SIG-M5 treated with dmso at 0.1 percent for 504 hours (cell line): ENCODE measurements at regions not wholly inside any gene's neighbourhood (a gene's known extent, or its start where the extent isn't known, plus 50 kb on each side); places are given as distances from the start of the nearest gene placed in this dataset.
"Not testable (repeated sequence)": the region's sequence is repeated elsewhere in the genome, so short reads cannot be mapped to it uniquely, and the experiment has no call there.

ENCODE experiments used
- DNase-seq: peaks from one replicate; lab custom pipeline; 2025; ENCODE audit not compliant: unreplicated experiment; lab: John Stamatoyannopoulos, UW

DNA sequence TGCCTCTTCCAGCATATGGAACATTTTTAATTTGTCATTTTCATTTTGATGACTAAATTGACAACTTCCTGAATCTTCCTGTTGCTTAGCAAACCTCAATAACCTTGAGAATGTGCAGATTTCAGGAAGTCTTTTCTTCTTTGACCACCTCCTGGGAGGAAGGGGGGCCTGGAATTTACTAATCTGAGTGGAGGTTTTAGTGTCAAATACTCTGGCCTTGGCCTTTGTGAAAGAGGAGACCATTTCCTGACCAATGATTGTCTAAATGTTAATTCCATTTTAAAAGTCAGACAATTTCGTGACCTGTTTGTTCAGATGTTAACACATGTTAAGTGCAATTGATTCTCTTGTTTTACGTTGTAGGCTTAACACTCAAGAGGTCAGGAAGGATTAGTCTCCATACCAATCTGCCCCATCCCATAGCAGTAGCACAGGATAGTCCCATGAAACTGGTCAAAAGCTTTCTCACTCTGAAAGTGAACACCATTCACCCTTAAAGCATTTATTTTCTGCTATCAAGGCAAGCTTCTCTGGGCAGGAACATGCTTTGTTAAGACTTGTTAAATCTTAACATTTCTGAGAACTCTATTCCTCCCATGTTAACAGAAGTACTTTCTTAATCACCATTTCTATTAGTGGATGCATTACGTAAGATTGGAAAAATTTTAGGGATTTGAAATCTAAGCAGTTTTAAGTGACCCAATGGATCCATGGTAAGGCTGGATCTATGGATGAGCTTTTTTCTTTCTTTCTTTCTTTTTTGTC, 219.6 kb downstream of the RND3 start:
- no peak for DNase-seq

DNA sequence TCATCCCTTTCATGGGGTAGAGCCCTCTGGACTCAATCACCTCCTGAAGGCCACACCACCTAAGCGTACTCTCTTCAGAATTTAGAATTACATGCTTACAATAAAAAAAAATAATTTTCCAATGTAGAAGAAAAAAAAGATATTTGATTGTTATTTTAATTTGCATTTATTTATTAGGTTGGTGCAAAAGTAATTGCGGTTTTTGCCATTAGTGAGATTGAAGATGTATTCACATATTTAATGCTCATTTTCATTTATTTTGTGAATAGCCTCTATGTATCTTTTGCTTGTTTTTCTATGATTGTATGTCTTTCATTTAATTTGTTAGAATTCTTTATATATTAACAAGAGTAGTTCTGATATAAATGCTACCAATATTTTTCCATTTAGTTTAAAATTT, 220.5 kb downstream of the RND3 start:
- no peak for DNase-seq

GRCh38 chr2:150264442-150264841, 223.0 kb downstream of the RND3 start:
- no peak for DNase-seq

DNA sequence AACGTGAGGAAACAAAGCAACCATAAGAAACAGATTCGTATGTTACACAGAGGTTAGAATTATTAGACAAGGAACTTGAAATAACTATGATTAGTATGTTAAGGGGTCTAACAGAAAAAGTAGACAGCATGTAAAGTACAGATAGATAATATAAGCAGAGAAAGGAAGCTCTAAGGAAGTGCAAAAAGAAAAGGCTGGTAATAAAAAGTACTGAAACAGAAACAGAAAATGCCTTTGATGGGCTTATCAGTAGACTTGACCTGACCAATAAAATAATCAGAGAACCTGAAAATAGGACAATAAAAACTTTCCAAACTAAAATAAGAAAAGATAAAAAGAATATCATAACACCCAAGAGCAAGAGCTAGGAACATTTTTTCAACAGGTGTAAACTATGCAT, 225.8 kb downstream of the RND3 start:
- DNase-seq = no peak

DNA sequence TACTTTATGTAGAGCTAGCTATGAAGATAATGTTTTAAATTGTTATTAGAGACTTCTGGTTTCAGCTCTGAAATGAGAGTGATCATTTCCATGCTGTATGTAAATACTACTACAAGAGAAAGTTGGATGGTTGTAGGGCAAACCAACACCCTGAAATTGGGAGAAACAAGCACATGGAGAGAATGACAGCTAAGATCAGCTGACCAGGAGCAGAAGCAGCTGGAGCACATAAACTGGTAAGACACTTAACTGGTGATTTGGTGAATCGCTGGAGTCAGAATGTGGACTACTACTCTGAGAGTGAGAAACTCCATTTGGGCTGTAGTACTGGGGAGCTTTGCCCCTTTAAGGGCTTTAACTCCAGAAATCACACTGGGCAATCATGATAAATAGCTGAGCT, 226.8 kb downstream of the RND3 start:
- no peak for DNase-seq

- no peak for DNase-seq
These were observed 227.7 kb downstream of the RND3 start for GRCh38 chr2:150259746-150260145.

DNA sequence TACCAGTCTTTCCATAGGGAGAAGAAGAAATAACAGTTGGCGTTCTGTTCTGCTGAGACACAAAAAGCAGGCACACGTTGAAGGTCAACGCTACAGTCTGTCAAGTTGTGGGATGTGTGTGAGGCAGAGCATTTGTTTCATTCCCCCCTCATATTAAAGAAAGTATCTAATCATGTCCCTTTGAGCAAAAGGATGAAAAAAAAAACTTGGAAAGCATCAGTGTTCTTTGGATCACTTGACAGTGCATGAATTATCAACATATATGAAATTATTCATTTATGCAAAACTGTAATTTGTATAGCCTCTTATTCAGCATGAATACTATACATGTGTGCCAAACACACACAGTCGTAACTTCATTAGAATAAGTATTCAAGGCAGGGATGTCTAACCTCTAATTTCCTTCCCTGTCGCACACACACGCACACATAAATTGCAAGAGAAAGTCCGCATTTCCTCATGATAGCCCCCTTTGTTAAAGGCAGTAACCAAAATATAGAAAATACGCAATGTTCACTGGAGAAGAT, 228.6 kb downstream of the RND3 start:
- no peak for DNase-seq

- DNase-seq = no peak
These were observed 230.7 kb downstream of the RND3 start for GRCh38 chr2:150256736-150257135.

GRCh38 chr2:150255528-150255927, 231.9 kb downstream of the RND3 start:
- no peak for DNase-seq

- not testable (repeated sequence) for DNase-seq
These were observed 237.7 kb downstream of the RND3 start for GRCh38 chr2:150249735-150250134.

GRCh38 chr2:150247481-150247880, 240.0 kb downstream of the RND3 start:
- DNase-seq = no peak

DNA sequence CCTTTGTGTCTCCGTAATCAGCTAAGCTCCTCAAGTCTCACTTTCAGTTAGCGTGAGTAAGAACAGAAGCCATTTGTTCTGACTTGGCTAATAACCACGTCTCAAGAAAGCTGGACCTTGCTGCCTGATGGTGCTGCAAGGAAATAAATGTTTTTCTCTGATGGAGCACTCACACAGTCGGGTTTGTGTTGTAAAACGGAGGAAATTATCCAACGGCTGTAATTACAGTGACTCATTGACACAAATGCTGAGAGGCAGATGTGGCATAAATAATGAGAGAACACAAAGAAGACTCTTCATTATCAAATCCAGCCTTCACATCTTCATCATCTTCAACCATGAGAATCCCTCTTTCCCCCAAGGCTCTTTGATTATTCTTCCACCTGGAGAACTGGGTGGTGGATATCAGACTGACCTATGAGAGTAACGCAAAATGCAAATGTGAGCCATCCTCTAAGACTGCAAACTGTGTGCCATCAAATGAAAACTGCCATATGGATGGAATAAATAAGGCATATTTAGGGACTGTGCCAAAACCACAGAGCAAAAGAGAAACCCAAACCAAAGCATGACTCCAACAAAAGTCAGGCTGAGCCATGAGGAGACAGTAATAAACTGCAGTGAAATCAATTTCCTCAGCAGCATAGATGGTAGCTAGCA, 252.6 kb downstream of the RND3 start:
- DNase-seq = no peak

- no peak for DNase-seq
These were observed 254.6 kb downstream of the RND3 start for GRCh38 chr2:150232871-150233270.

DNA sequence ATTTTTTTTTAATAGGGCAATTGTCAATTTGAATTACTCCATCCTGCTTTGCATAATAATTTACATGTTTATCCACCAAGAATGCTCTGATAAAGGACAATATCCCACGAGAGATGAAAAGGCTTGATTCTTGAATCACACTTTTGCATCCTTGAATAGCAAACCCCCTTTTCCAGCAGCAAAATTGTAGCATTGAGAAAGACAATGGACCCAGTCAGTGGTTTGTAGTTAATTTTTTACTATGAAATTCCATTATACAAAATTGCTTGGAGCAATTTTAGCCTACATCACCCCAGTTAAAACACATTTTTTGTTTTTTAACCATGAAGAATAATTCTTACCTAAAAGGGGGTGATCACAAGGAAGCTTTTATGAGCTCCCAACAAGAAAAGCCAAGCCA, 255.1 kb downstream of the RND3 start:
- no peak for DNase-seq

DNA sequence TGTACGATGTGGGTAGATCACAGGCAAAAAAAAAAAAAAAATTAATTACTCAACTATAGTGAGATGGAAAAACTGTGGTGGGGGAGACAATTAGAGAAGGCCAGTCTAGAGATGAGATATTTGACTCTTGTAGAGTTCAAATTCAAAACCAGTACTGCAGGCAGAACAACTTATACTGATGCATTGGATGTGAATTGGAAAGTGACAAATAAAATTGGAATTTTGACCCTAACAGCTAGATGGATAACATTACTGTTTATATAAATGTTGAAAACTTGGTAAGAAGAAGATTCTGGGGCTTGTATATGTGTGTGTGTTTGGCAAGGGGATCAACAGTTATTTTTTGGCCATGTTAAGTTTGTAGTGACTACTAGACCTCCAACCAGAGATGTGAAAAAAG, 256.9 kb downstream of the RND3 start:
- no peak for DNase-seq

DNA sequence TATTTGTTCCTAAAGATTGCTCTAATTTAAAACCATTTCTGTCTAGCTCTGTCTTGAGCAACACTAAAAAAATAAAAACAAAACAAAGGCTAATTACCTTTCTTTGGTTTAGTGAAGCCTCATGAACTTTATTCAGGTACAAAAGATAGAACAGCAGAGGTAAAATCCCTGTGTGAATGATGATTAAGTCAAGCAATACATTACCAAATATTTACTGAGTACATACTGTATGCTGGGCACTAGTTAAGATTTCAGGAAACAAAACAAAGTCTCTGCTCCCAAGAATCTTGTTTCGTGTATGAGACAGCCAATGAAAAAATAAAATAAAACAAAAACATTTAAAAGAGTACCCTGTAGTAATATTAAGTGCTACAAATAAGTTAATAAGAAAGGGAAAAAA, 257.5 kb downstream of the RND3 start:
- DNase-seq = no peak

GRCh38 chr2:150228936-150229335, 258.5 kb downstream of the RND3 start:
- DNase-seq = no peak

- no peak for DNase-seq
These were observed 262.4 kb downstream of the RND3 start for GRCh38 chr2:150225030-150225429.

GRCh38 chr2:150224321-150224720, 263.1 kb downstream of the RND3 start:
- DNase-seq = no peak

- DNase-seq = no peak
These were observed 264.5 kb downstream of the RND3 start for GRCh38 chr2:150222942-150223341.

DNA sequence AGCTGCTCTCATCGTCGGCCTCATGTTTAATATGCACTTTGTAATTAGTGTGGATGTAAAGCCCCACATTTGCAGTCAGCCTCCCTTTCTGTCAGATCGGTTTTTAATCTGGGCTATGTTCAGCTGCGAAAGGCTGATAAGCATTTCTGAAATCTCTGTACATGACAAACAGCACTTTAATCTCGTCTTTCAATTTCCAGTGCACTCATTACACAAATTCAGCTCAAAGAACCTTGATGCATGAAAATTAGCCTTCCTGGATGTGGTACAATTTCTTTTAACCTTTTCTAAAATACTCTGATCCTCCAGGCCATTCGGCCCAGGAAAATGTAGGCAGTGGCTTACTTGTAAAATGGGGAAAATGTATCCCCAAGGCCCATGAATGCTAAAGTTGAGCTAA, 265.1 kb downstream of the RND3 start:
- DNase-seq = no peak

DNA sequence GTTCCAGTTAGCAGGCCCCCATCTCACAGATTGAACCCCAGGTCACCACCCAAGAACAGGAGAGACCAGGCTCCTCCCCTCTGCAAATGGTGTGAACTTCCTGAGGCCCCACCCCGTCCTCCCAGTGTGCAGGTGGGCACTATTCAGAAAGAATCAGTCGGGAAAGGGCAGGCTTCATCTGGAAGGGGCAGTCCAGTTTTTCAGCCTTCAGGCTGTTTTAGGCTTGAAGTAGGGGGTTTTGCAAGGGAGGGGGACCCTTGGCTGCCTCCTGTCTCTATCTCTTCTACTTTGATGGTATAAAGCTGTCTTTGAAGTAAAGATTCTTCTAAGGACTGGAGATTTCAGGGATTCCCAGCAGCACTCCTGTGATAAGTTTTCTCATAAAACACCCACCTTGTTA, 267.6 kb downstream of the RND3 start:
- no peak for DNase-seq

DNA sequence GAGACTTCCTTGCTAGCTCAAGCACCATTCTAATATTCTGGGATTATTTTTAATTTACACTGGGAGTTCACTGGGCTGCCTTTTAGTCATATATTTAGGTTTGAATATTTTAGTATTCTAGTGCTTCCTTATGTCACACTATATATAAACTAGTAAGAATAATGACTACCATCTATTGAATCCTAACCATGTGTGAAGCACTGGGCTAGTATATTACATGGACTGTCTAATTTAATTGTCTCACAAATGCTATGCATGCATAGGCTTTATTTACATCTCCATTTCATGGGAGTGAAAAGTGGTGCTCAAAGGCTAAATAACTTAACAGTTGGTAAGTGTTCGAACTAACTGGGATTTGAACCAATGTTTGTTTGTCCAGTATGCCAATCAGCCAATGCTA, 272.4 kb downstream of the RND3 start:
- DNase-seq = no peak
